ENCODE measurements at regions not wholly inside any gene's neighbourhood (a gene's known extent, or its start where the extent isn't known, plus 50 kb on each side); places are given as distances from the start of the nearest gene placed in this dataset.

- TF ChIP-seq CTCF (IDR thresholded peaks at IDR 0.05) (no peak), POLR2A (IDR thresholded peaks at IDR 0.05) (no peak)
Observed at GRCh38 chr10:69697006-69697405, 67.0 kb downstream of the FAM241B start.

Measured in vagina (tissue), 2 donors.